Nephron (organoid): ENCODE measurements at regions not wholly inside any gene's neighbourhood (a gene's known extent, or its start where the extent isn't known, plus 50 kb on each side); places are given as distances from the start of the nearest gene placed in this dataset.

Source experiments
- H3K27ac Mint-ChIP-seq, 3 experiments: 2 replicates each; pipeline ENCODE4 v1.8.0; 2020; ENCODE audit warnings: mixed read lengths in 3 of 3, mild to moderate bottlenecking in 2 of 3, moderate library complexity in 1 of 3
- H3K27me3 Mint-ChIP-seq: 2 replicates; pipeline ENCODE4 v1.8.0; 2021; ENCODE audit warnings: low read depth, mild to moderate bottlenecking, moderate library complexity, mixed read lengths
- H3K36me3 Mint-ChIP-seq: 2 replicates; pipeline ENCODE4 v1.8.0; 2020; ENCODE audit warnings: low read depth, mixed read lengths
- H3K4me1 Mint-ChIP-seq: 2 replicates; pipeline ENCODE4 v1.8.0; 2020; ENCODE audit warnings: mixed read lengths
- H3K4me3 Mint-ChIP-seq, 3 experiments: 2 replicates each; pipeline ENCODE4 v1.8.0; 2020; ENCODE audit warnings: mild to moderate bottlenecking in 3 of 3, mixed read lengths in 3 of 3, moderate library complexity in 2 of 3
- H3K9me3 Mint-ChIP-seq: 2 replicates; pipeline ENCODE4 v1.8.0; 2020; ENCODE audit warnings: mixed read lengths
- CTCF ChIP-seq, 3 experiments: fragments of 200-600 bp; sonication (generic); IDR thresholded peaks; one replicate each; pipeline ENCODE4 v1.5.0; 2021; ENCODE audit warnings: antibody characterized with exemption in 3 of 3; ENCODE audit not compliant: unreplicated experiment in 3 of 3

- Mint-ChIP-seq H3K4me1 (no peaks in the 10 kb centered on the region), H3K36me3 (no peaks in the 10 kb centered on the region), H3K27ac (no peak overlapping the region), H3K4me3 (no peak overlapping the region), H3K27me3 (no peaks in the 10 kb centered on the region), H3K9me3 (peaks cover 4% of the 10 kb centered on the region)
- no peak for TF ChIP-seq CTCF (IDR thresholded peaks at IDR 0.05; ENCODE audit: unreplicated experiment in 3 of 3)
Measured at GRCh38 chr17:70473049-70473448, 303.7 kb downstream of the KCNJ2 start.

GRCh38 chr17:70476368-70476767 lies 307.0 kb downstream of the KCNJ2 start:
- no peaks in the 10 kb centered on the region for H3K36me3 Mint-ChIP-seq
- H3K4me1 Mint-ChIP-seq, result no peaks in the 10 kb centered on the region
- peaks cover 4% of the 10 kb centered on the region for H3K9me3 Mint-ChIP-seq
- no peak overlapping the region for H3K4me3 Mint-ChIP-seq
- no peak overlapping the region for H3K27ac Mint-ChIP-seq
- H3K27me3 Mint-ChIP-seq, result no peaks in the 10 kb centered on the region
- no peak for TF ChIP-seq CTCF (IDR thresholded peaks at IDR 0.05; ENCODE audit: unreplicated experiment in 3 of 3)

- H3K4me1 Mint-ChIP-seq, result no peaks in the 10 kb centered on the region
- H3K4me3 Mint-ChIP-seq, result no peak overlapping the region
- H3K9me3 Mint-ChIP-seq, result peaks cover 10% of the 10 kb centered on the region
- H3K36me3 Mint-ChIP-seq, result peaks cover 4% of the 10 kb centered on the region
- no peak overlapping the region for H3K27ac Mint-ChIP-seq
- H3K27me3 Mint-ChIP-seq, result no peaks in the 10 kb centered on the region
- TF ChIP-seq CTCF (IDR thresholded peaks at IDR 0.05; ENCODE audit: unreplicated experiment in 3 of 3), result no peak
Measured at GRCh38 chr17:70478902-70479301, 309.6 kb downstream of the KCNJ2 start.

- no peak overlapping the region for H3K27ac Mint-ChIP-seq
- no peak overlapping the region for H3K4me3 Mint-ChIP-seq
- H3K27me3 Mint-ChIP-seq, result no peaks in the 10 kb centered on the region
- H3K4me1 Mint-ChIP-seq, result no peaks in the 10 kb centered on the region
- TF ChIP-seq CTCF (IDR thresholded peaks at IDR 0.05; ENCODE audit: unreplicated experiment in 3 of 3), result no peak
- peaks cover 8% of the 10 kb centered on the region for H3K9me3 Mint-ChIP-seq
- peaks cover 4% of the 10 kb centered on the region for H3K36me3 Mint-ChIP-seq
Measured at GRCh38 chr17:70479779-70480178, 310.4 kb downstream of the KCNJ2 start.

GRCh38 chr17:70483624-70484023 lies 314.3 kb downstream of the KCNJ2 start:
- no peak overlapping the region for H3K27ac Mint-ChIP-seq

More at GRCh38 chr17:70483624-70484023, 314.3 kb downstream of the KCNJ2 start:
- Mint-ChIP-seq H3K4me1 (no peaks in the 10 kb centered on the region), H3K27me3 (no peaks in the 10 kb centered on the region), H3K4me3 (no peak overlapping the region), H3K36me3 (peaks cover 4% of the 10 kb centered on the region), H3K9me3 (peaks cover 8% of the 10 kb centered on the region)
- no peak for TF ChIP-seq CTCF (IDR thresholded peaks at IDR 0.05; ENCODE audit: unreplicated experiment in 3 of 3)
